ENCODE measurements at regions not wholly inside any gene's neighbourhood (a gene's known extent, or its start where the extent isn't known, plus 50 kb on each side); places are given as distances from the start of the nearest gene placed in this dataset.

DNA sequence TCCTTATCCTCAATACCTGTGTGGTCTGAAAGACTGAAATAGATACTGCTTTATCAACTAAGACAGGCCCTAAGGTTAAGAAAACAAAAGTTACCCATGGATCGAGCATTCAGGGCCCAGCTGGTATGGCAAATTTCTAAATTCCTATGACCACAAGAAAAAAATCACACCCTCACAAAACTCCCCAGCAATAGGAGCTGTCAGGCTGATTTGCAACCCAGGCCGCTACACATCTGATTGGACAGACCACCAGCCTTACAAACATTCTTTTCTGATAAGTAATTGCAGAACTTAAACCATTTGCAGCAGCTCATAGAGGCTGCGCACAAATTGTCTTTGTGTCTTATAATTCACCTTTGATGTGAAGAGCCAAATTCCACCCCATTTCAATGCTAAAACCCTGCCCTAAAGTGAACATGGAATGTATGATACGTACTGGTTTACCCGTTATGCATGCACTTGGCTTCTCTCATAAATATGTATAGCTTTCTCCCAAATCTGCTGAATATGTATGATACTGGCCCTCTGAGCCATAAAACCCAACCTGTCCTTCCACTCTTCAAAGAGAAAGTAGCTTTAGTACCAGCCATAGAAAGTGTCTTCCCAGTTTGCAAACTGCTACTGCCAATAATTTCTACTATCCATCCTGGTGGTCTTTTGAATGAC is 842.5 kb downstream of the GRID1 start (continued):
- no peak for TF ChIP-seq MXI1 (IDR thresholded peaks at IDR 0.05; ENCODE audit: low read depth, low read length)

DNA sequence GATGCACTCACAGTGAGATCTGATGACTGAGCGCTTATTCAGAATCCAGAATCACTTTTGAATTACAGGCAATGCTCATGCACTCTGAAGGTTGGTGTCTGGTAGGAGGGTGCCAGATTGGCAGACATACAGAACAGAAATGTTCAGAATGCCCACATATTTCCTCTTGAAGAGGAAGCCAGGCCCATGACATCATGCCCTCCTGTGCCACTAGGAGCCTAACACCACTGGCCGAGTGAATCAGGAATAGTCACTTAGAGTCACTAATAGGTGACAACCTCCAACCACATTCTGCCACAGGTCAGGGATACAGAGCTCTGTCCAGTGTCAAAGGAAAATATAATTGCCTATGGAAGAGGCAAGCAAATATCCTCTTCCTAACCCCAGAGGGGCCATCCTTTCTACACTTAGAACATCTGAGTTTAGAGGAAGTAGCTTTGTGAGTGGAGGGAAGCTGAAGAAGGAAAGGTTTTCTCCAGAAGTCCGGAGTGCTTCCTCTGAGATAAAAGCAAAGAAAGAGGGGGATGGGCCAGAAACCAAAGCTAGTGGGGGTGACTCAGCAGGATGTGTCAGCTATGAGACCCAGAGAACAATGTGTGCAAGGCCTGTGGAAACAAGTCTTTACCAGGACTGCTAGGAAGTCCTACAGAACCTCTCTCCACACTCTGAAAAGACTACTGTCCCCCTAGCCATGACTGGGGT is 838.8 kb downstream of the GRID1 start:
- intact Hi-C loops (cut with micrococcal nuclease), result no loop called here
- BruUV-seq (replicated peaks), result no TSS peak

DNA sequence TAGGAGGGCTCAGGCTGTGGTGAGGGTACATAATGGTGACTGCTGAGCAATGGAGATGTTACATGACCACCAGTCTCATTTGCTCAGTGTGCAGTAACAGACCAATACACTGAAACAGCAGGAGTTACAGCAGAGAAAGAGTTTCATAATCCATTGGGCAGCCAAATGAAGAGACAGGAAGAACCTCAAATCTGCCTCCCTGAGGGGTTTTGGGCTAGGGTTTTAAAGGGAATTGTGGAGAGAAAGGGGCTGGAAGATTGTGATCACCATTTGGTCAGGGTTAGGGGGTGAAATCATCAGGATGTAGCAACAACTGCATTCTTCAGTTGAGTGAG is 838.3 kb downstream of the GRID1 start:
- POLR2A ChIA-PET, result no interaction called here
- Histone ChIP-seq H3K27ac (ENCODE audit: extremely low read depth, low read depth, low read length) (no peak overlapping the region), H3K27me3 (ENCODE audit: control insufficient read depth in 2 of 2, insufficient read depth in 2 of 2, low read length in 2 of 2) (no peaks in the 10 kb centered on the region), H3K9me3 (replicated peaks; ENCODE audit: control insufficient read depth, insufficient read depth, low read depth, low read length) (peaks cover 5% of the 10 kb centered on the region), H3K4me1 (replicated peaks in 1 of 2; ENCODE audit: control insufficient read depth in 2 of 2, insufficient read depth in 2 of 2, low read length in 2 of 2) (no peaks in the 10 kb centered on the region), H3K9me1 (ENCODE audit: control insufficient read depth, insufficient read depth, low read length) (no peaks in the 10 kb centered on the region), H3K4me2 (ENCODE audit: insufficient read depth, low read length) (no peak overlapping the region), H4K20me1 (replicated peaks; ENCODE audit: control insufficient read depth, insufficient read depth, low read length) (no peaks in the 10 kb centered on the region), H3K36me3 (ENCODE audit: control insufficient read depth, insufficient read depth, low read length) (no peaks in the 10 kb centered on the region), H2AFZ (ENCODE audit: low read depth, low read length) (no peak overlapping the region), H3K79me2 (ENCODE audit: control insufficient read depth, insufficient read depth, low read length) (no peaks in the 10 kb centered on the region), H3K9ac (ENCODE audit: insufficient read depth in 1 of 2, low read depth in 2 of 2, low read length in 2 of 2) (no peak overlapping the region), H3K4me3 (no peak overlapping the region)
- no peak for ATAC-seq
- in situ Hi-C loops (cut with MboI) (no loop called here), intact Hi-C loops (cut with micrococcal nuclease) (no loop called here)
- no peak for FAIRE-seq
- CTCF ChIA-PET (ENCODE audit: low intra/inter-chr PET ratio), result no interaction called here
- no peak for DNase-seq (ENCODE audit: extremely low read depth in 1 of 4, low spot score in 3 of 4)
- BruUV-seq (replicated peaks), result no TSS peak
- TF ChIP-seq, protein P1, sequence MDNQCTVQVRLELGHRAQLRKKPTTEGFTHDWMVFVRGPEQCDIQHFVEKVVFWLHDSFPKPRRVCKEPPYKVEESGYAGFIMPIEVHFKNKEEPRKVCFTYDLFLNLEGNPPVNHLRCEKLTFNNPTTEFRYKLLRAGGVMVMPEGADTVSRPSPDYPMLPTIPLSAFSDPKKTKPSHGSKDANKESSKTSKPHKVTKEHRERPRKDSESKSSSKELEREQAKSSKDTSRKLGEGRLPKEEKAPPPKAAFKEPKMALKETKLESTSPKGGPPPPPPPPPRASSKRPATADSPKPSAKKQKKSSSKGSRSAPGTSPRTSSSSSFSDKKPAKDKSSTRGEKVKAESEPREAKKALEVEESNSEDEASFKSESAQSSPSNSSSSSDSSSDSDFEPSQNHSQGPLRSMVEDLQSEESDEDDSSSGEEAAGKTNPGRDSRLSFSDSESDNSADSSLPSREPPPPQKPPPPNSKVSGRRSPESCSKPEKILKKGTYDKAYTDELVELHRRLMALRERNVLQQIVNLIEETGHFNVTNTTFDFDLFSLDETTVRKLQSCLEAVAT (IDR thresholded peaks at IDR 0.05), result no peak
- TF ChIP-seq, protein P2, sequence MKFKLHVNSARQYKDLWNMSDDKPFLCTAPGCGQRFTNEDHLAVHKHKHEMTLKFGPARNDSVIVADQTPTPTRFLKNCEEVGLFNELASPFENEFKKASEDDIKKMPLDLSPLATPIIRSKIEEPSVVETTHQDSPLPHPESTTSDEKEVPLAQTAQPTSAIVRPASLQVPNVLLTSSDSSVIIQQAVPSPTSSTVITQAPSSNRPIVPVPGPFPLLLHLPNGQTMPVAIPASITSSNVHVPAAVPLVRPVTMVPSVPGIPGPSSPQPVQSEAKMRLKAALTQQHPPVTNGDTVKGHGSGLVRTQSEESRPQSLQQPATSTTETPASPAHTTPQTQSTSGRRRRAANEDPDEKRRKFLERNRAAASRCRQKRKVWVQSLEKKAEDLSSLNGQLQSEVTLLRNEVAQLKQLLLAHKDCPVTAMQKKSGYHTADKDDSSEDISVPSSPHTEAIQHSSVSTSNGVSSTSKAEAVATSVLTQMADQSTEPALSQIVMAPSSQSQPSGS (CRISPR knock-in tag; IDR thresholded peaks at IDR 0.05), result no peak
- no peak for TF ChIP-seq TAF9B (IDR thresholded peaks at IDR 0.05; ENCODE audit: partially characterized antibody)
- TF ChIP-seq, protein P3, sequence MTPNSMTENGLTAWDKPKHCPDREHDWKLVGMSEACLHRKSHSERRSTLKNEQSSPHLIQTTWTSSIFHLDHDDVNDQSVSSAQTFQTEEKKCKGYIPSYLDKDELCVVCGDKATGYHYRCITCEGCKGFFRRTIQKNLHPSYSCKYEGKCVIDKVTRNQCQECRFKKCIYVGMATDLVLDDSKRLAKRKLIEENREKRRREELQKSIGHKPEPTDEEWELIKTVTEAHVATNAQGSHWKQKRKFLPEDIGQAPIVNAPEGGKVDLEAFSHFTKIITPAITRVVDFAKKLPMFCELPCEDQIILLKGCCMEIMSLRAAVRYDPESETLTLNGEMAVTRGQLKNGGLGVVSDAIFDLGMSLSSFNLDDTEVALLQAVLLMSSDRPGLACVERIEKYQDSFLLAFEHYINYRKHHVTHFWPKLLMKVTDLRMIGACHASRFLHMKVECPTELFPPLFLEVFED (CRISPR knock-in tag; conservative IDR thresholded peaks at IDR 0.05), result no peak
- TF ChIP-seq ARID2 (IDR thresholded peaks at IDR 0.05), result no peak

More for the DNA sequence above, 838.8 kb downstream of the GRID1 start:
- CTCF ChIA-PET (ENCODE audit: low intra/inter-chr PET ratio), result no interaction called here
- in situ Hi-C loops (cut with MboI), result no loop called here
- no peak overlapping the region for H3K4me2 ChIP-seq (ENCODE audit: insufficient read depth, low read length)
- ATAC-seq, result no peak
- H3K27me3 ChIP-seq (ENCODE audit: control insufficient read depth in 2 of 2, insufficient read depth in 2 of 2, low read length in 2 of 2), result no peaks in the 10 kb centered on the region
- H3K9me3 ChIP-seq (replicated peaks; ENCODE audit: control insufficient read depth, insufficient read depth, low read depth, low read length), result peaks cover 5% of the 10 kb centered on the region
- no peaks in the 10 kb centered on the region for H3K36me3 ChIP-seq (ENCODE audit: control insufficient read depth, insufficient read depth, low read length)
- H3K9ac ChIP-seq (ENCODE audit: insufficient read depth in 1 of 2, low read depth in 2 of 2, low read length in 2 of 2), result no peak overlapping the region
- H3K27ac ChIP-seq (ENCODE audit: extremely low read depth, low read depth, low read length), result no peak overlapping the region
- TF ChIP-seq ZNF436 (CRISPR knock-in tag; IDR thresholded peaks at IDR 0.05) (no peak), NFE2 (IDR thresholded peaks at IDR 0.05; ENCODE audit: low read depth) (0 out of 2 replicates have a peak, but pooled peaks have one; percentile 28), FOS (IDR thresholded peaks at IDR 0.05; ENCODE audit: extremely low read depth, insufficient read length) (no peak), ZNF551 (CRISPR knock-in tag; IDR thresholded peaks at IDR 0.05) (no peak), PHF20 (IDR thresholded peaks at IDR 0.05; ENCODE audit: partially characterized antibody) (no peak), ZNF232 (CRISPR knock-in tag; IDR thresholded peaks at IDR 0.05) (no peak), ZNF830 (CRISPR knock-in tag; IDR thresholded peaks at IDR 0.05) (no peak)
- FAIRE-seq, result no peak
- no peaks in the 10 kb centered on the region for H3K79me2 ChIP-seq (ENCODE audit: control insufficient read depth, insufficient read depth, low read length)
- no peak overlapping the region for H2AFZ ChIP-seq (ENCODE audit: low read depth, low read length)
- H4K20me1 ChIP-seq (replicated peaks; ENCODE audit: control insufficient read depth, insufficient read depth, low read length), result no peaks in the 10 kb centered on the region
- DNase-seq (ENCODE audit: extremely low read depth in 1 of 4, low spot score in 3 of 4), result peak in 1 of 4 experiments; percentile 5
- no peaks in the 10 kb centered on the region for H3K4me1 ChIP-seq (replicated peaks in 1 of 2; ENCODE audit: control insufficient read depth in 2 of 2, insufficient read depth in 2 of 2, low read length in 2 of 2)
- no peak overlapping the region for H3K4me3 ChIP-seq
- WGBS (ENCODE audit: insufficient coverage, low coverage, missing lambda C conversion rate), result 1% methylated on average over 3 of the region's 3 CpGs
- H3K9me1 ChIP-seq (ENCODE audit: control insufficient read depth, insufficient read depth, low read length), result no peaks in the 10 kb centered on the region
- POLR2A ChIA-PET, result no interaction called here

Measured in K562 (cell line).